Body of pancreas (tissue), 4 donors: ENCODE measurements at regions not wholly inside any gene's neighbourhood (a gene's known extent, or its start where the extent isn't known, plus 50 kb on each side); places are given as distances from the start of the nearest gene placed in this dataset.

Source experiments
- CTCF ChIP-seq, 7 experiments: fragments of 450-650 bp in 4 of 7; fragments of 200-600 bp in 3 of 7; sonication (generic) in 3 of 7; IDR thresholded peaks; one replicate each; pipeline ENCODE4 v1.5.1; 2016 to 2019; ENCODE audit warnings: antibody characterized with exemption in 7 of 7
- POLR2A ChIP-seq, 3 donors: fragments of 450-650 bp; IDR thresholded peaks; one replicate each; pipeline ENCODE4 v1.6.1; 2016; ENCODE audit warnings: antibody characterized with exemption in 3 of 3, mild to moderate bottlenecking in 2 of 3

- TF ChIP-seq CTCF (IDR thresholded peaks at IDR 0.05), result no peak
- no peak for TF ChIP-seq POLR2A (IDR thresholded peaks at IDR 0.05)
Measured at GRCh38 chr5:87136096-87136495, 131.6 kb upstream of the RASA1 start.
